HG02763 (cell line): ENCODE measurements at regions not wholly inside any gene's neighbourhood (a gene's known extent, or its start where the extent isn't known, plus 50 kb on each side); places are given as distances from the start of the nearest gene placed in this dataset.
A peak's percentile ranks its signal among the peaks of the same experiment; 100 is the strongest.

ENCODE experiments used
- ATAC-seq: cut with Tn5 transposase; IDR thresholded peaks from one replicate; pipeline ENCODE4 v1.9.1; 2021; ENCODE audit warnings: mild to moderate bottlenecking, moderate library complexity; ENCODE audit not compliant: unreplicated experiment

- no peak for ATAC-seq
These were observed 651.0 kb upstream of the RORB start for GRCh38 chr9:73845954-73846690.

- ATAC-seq: no peak
These were observed 649.6 kb upstream of the RORB start for GRCh38 chr9:73847536-73847935.

- no peak for ATAC-seq
These were observed 643.6 kb upstream of the RORB start for GRCh38 chr9:73853549-73853948.

GRCh38 chr9:73855206-73855605 lies 641.9 kb upstream of the RORB start:
- ATAC-seq: no peak

- ATAC-seq: no peak
These were observed 633.2 kb upstream of the RORB start for GRCh38 chr9:73863924-73864323.

- ATAC-seq: no peak
These were observed 630.7 kb upstream of the RORB start for GRCh38 chr9:73866451-73866850.

- ATAC-seq: peak; percentile 99
These were observed 627.9 kb upstream of the RORB start for GRCh38 chr9:73869264-73869663.

GRCh38 chr9:73871636-73872035 lies 625.5 kb upstream of the RORB start:
- no peak for ATAC-seq

GRCh38 chr9:73872701-73873100 lies 624.4 kb upstream of the RORB start:
- ATAC-seq: no peak

GRCh38 chr9:73880101-73880500 lies 617.0 kb upstream of the RORB start:
- ATAC-seq: no peak

GRCh38 chr9:73889023-73889422 lies 608.1 kb upstream of the RORB start:
- ATAC-seq: no peak

GRCh38 chr9:73890685-73891277 lies 606.4 kb upstream of the RORB start:
- ATAC-seq: no peak

GRCh38 chr9:73892335-73892734 lies 604.8 kb upstream of the RORB start:
- ATAC-seq: no peak

GRCh38 chr9:73893230-73893629 lies 603.9 kb upstream of the RORB start:
- no peak for ATAC-seq

GRCh38 chr9:73896061-73896460 lies 601.1 kb upstream of the RORB start:
- ATAC-seq: no peak

- ATAC-seq: no peak
These were observed 590.5 kb upstream of the RORB start for GRCh38 chr9:73906671-73907070.

GRCh38 chr9:73911804-73912203 lies 585.3 kb upstream of the RORB start:
- ATAC-seq: no peak

- no peak for ATAC-seq
These were observed 581.0 kb upstream of the RORB start for GRCh38 chr9:73916016-73916673.

- no peak for ATAC-seq
These were observed 577.4 kb upstream of the RORB start for GRCh38 chr9:73919712-73920111.

- no peak for ATAC-seq
These were observed 573.3 kb upstream of the RORB start for GRCh38 chr9:73923796-73924195.

- ATAC-seq: no peak
These were observed 546.0 kb upstream of the RORB start for GRCh38 chr9:73951147-73951546.

- no peak for ATAC-seq
These were observed 534.3 kb upstream of the RORB start for GRCh38 chr9:73962792-73963191.
